Neural progenitor cell (in vitro differentiated cells): ENCODE measurements at regions not wholly inside any gene's neighbourhood (a gene's known extent, or its start where the extent isn't known, plus 50 kb on each side); places are given as distances from the start of the nearest gene placed in this dataset.

ENCODE experiments used
- DNase-seq: peaks from one replicate; pipeline ENCODE4 v3.0.0-alpha.2; 2016; ENCODE audit warnings: low spot score
- H2AFZ ChIP-seq: fragments of 200-600 bp; sonication (generic); replicated peaks from 2 replicates; pipeline ENCODE4 v1.6.1; 2016; ENCODE audit warnings: antibody characterized with exemption
- H3F3A ChIP-seq: fragments of 200-600 bp; sonication (generic); 2 replicates; pipeline ENCODE4 v1.6.1; 2016; ENCODE audit warnings: antibody characterized with exemption, low read depth
- H3K27ac ChIP-seq: fragments of 200-600 bp; sonication (generic); 2 replicates; pipeline ENCODE4 v1.5.1; 2016; ENCODE audit warnings: mild to moderate bottlenecking
- H3K27me3 ChIP-seq: fragments of 200-600 bp; sonication (generic); 2 replicates; pipeline ENCODE4 v1.6.1; 2016; ENCODE audit warnings: mild to moderate bottlenecking, moderate library complexity
- H3K36me3 ChIP-seq: fragments of 200-600 bp; sonication (generic); 2 replicates; pipeline ENCODE4 v1.5.1; 2016
- H3K4me1 ChIP-seq: fragments of 200-600 bp; sonication (generic); 2 replicates; pipeline ENCODE4 v1.6.1; 2016; ENCODE audit warnings: mixed run types
- H3K4me2 ChIP-seq: fragments of 200-600 bp; sonication (generic); 2 replicates; pipeline ENCODE4 v1.6.1; 2016
- H3K4me3 ChIP-seq: fragments of 200-600 bp; sonication (generic); 2 replicates; pipeline ENCODE4 v1.5.1; 2016
- H3K79me2 ChIP-seq: fragments of 200-600 bp; sonication (generic); 2 replicates; pipeline ENCODE4 v1.6.1; 2016; ENCODE audit warnings: low read depth
- H3K9ac ChIP-seq: fragments of 200-600 bp; sonication (generic); 2 replicates; pipeline ENCODE4 v1.6.1; 2016
- H3K9me3 ChIP-seq: fragments of 200-600 bp; sonication (generic); 2 replicates; pipeline ENCODE4 v1.5.1; 2016; ENCODE audit warnings: low read depth
- H4K20me1 ChIP-seq: fragments of 200-600 bp; sonication (generic); 2 replicates; pipeline ENCODE4 v1.6.1; 2016; ENCODE audit warnings: low read depth
- H3K27ac Mint-ChIP-seq: 3 replicates; pipeline ENCODE4 v1.8.0; 2021; ENCODE audit warnings: mixed read lengths
- H3K27me3 Mint-ChIP-seq: 2 replicates; pipeline ENCODE4 v1.8.0; 2022; ENCODE audit warnings: low read depth, mild to moderate bottlenecking, inconsistent platforms, moderate library complexity, mixed read lengths; ENCODE audit not compliant: insufficient read depth
- H3K36me3 Mint-ChIP-seq: 3 replicates; pipeline ENCODE4 v1.8.0; 2021; ENCODE audit warnings: mixed read lengths
- H3K4me1 Mint-ChIP-seq: 3 replicates; pipeline ENCODE4 v1.8.0; 2021; ENCODE audit warnings: mixed read lengths
- H3K4me3 Mint-ChIP-seq: 3 replicates; pipeline ENCODE4 v1.8.0; 2021; ENCODE audit warnings: mild to moderate bottlenecking, moderate library complexity, mixed read lengths
- H3K9me3 Mint-ChIP-seq: 3 replicates; pipeline ENCODE4 v1.8.0; 2020; ENCODE audit warnings: mixed read lengths
- EZH2 ChIP-seq: fragments of 200-600 bp; sonication (generic); IDR thresholded peaks from 2 replicates; pipeline ENCODE4 v1.6.1; 2017; ENCODE audit warnings: antibody characterized with exemption, mild to moderate bottlenecking, moderate library complexity
- EZH2phosphoT487 ChIP-seq: fragments of 200-600 bp; sonication (generic); IDR thresholded peaks from 2 replicates; pipeline ENCODE4 v1.6.1; 2017; ENCODE audit warnings: antibody characterized with exemption
- TF ChIP-seq, protein P1 (sequence below): fragments of 200-600 bp; sonication (generic); IDR thresholded peaks from 2 replicates; pipeline ENCODE4 v1.5.1; 2017; ENCODE audit warnings: antibody characterized with exemption, mild to moderate bottlenecking

GRCh38 chr5:18158166-18158565, 523.9 kb downstream of the TAF11L14 start:
- Histone ChIP-seq H3K27me3 (no peaks in the 10 kb centered on the region), H4K20me1 (no peaks in the 10 kb centered on the region), H3K4me2 (no peak overlapping the region), H3F3A (no peaks in the 10 kb centered on the region), H3K4me1 (no peaks in the 10 kb centered on the region), H3K9me3 (no peaks in the 10 kb centered on the region), H3K4me3 (no peak overlapping the region), H2AFZ (no peak overlapping the region), H3K79me2 (no peaks in the 10 kb centered on the region), H3K9ac (no peak overlapping the region), H3K27ac (no peak overlapping the region), H3K36me3 (no peaks in the 10 kb centered on the region)
- Mint-ChIP-seq H3K4me3 (no peak overlapping the region), H3K27ac (no peak overlapping the region), H3K9me3 (peaks cover 9% of the 10 kb centered on the region), H3K4me1 (no peaks in the 10 kb centered on the region), H3K27me3 (peaks cover 2% of the 10 kb centered on the region), H3K36me3 (no peaks in the 10 kb centered on the region)
- TF ChIP-seq, protein P1, sequence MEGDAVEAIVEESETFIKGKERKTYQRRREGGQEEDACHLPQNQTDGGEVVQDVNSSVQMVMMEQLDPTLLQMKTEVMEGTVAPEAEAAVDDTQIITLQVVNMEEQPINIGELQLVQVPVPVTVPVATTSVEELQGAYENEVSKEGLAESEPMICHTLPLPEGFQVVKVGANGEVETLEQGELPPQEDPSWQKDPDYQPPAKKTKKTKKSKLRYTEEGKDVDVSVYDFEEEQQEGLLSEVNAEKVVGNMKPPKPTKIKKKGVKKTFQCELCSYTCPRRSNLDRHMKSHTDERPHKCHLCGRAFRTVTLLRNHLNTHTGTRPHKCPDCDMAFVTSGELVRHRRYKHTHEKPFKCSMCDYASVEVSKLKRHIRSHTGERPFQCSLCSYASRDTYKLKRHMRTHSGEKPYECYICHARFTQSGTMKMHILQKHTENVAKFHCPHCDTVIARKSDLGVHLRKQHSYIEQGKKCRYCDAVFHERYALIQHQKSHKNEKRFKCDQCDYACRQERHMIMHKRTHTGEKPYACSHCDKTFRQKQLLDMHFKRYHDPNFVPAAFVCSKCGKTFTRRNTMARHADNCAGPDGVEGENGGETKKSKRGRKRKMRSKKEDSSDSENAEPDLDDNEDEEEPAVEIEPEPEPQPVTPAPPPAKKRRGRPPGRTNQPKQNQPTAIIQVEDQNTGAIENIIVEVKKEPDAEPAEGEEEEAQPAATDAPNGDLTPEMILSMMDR = no peak
- no peak for TF ChIP-seq EZH2phosphoT487
- TF ChIP-seq EZH2 = no peak
- no peak for DNase-seq

DNA sequence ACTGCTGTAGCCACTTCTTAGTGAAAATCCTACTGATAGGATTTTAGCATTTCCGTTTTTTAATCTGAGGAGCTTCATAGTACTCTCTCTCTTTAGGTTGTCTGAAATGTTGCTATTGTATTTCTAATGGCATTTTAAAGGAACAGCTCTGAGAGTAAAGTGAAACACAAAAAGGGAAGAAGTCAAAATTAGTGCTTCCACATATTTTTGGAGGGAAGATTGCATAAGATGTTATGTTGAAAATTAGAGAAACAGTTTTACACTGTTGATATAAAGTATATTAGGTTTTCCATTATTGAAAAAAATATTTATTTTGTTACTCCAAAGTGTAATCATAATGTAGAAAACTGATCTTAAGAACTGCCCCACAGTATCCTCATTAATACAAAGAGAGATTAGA, 525.1 kb downstream of the TAF11L14 start:
- H3K79me2 ChIP-seq = no peaks in the 10 kb centered on the region
- Mint-ChIP-seq H3K27me3 (peaks cover 2% of the 10 kb centered on the region), H3K4me3 (no peak overlapping the region), H3K36me3 (no peaks in the 10 kb centered on the region), H3K9me3 (peaks cover 9% of the 10 kb centered on the region), H3K4me1 (no peaks in the 10 kb centered on the region), H3K27ac (no peak overlapping the region)
- H3K36me3 ChIP-seq = no peaks in the 10 kb centered on the region
- H2AFZ ChIP-seq = no peak overlapping the region
- no peak overlapping the region for H3K4me2 ChIP-seq
- no peak overlapping the region for H3K9ac ChIP-seq
- no peaks in the 10 kb centered on the region for H3F3A ChIP-seq
- no peaks in the 10 kb centered on the region for H3K27me3 ChIP-seq
- H3K4me1 ChIP-seq = no peaks in the 10 kb centered on the region
- no peaks in the 10 kb centered on the region for H3K9me3 ChIP-seq
- no peaks in the 10 kb centered on the region for H4K20me1 ChIP-seq
- no peak for DNase-seq
- H3K27ac ChIP-seq = no peak overlapping the region
- H3K4me3 ChIP-seq = no peak overlapping the region
- TF ChIP-seq, protein P1 = no peak
- TF ChIP-seq EZH2 (no peak), EZH2phosphoT487 (no peak)

GRCh38 chr5:18171684-18172083, 537.4 kb downstream of the TAF11L14 start:
- peaks cover 8% of the 10 kb centered on the region for H3K9me3 Mint-ChIP-seq
- TF ChIP-seq EZH2phosphoT487 (no peak), EZH2 (no peak)
- TF ChIP-seq, protein P1 = no peak

More at GRCh38 chr5:18171684-18172083, 537.4 kb downstream of the TAF11L14 start:
- Histone ChIP-seq H3K4me3 (no peak overlapping the region), H3K27ac (no peak overlapping the region), H3K79me2 (no peaks in the 10 kb centered on the region), H3K9ac (no peak overlapping the region), H3K27me3 (no peaks in the 10 kb centered on the region), H3F3A (no peaks in the 10 kb centered on the region), H3K4me2 (no peak overlapping the region), H2AFZ (no peak overlapping the region), H3K4me1 (no peaks in the 10 kb centered on the region), H4K20me1 (no peaks in the 10 kb centered on the region), H3K36me3 (no peaks in the 10 kb centered on the region), H3K9me3 (peaks cover 9% of the 10 kb centered on the region)
- H3K27ac Mint-ChIP-seq = no peak overlapping the region
- no peaks in the 10 kb centered on the region for H3K27me3 Mint-ChIP-seq
- no peaks in the 10 kb centered on the region for H3K36me3 Mint-ChIP-seq
- no peak overlapping the region for H3K4me3 Mint-ChIP-seq
- no peaks in the 10 kb centered on the region for H3K4me1 Mint-ChIP-seq
- no peak for DNase-seq
